ENCODE measurements at regions not wholly inside any gene's neighbourhood (a gene's known extent, or its start where the extent isn't known, plus 50 kb on each side); places are given as distances from the start of the nearest gene placed in this dataset.

- H3K56ac ChIP-seq (ENCODE audit: extremely low read depth, insufficient read depth, low read length), result no peak overlapping the region
- H3K4me3 ChIP-seq (ENCODE audit: insufficient read depth, low read depth, low read length), result no peak overlapping the region
- no peak overlapping the region for H2AFZ ChIP-seq (replicated peaks; ENCODE audit: low read length, poor library complexity)
- no peak overlapping the region for H4K91ac ChIP-seq (ENCODE audit: insufficient read depth, low read depth, low read length)
- no peaks in the 10 kb centered on the region for H3K4me1 ChIP-seq (ENCODE audit: control insufficient read depth, insufficient read depth, low read length)
- H2BK120ac ChIP-seq (ENCODE audit: low read depth, low read length), result no peak overlapping the region
- H3K9ac ChIP-seq (ENCODE audit: low read depth, low read length), result no peak overlapping the region
- no peak overlapping the region for H2BK15ac ChIP-seq (ENCODE audit: low read depth, low read length)
- no peaks in the 10 kb centered on the region for H3K79me1 ChIP-seq (ENCODE audit: low read depth in 1 of 2, low read length in 2 of 2)
- no peak for ATAC-seq (ENCODE audit: low read depth)
- no peaks in the 10 kb centered on the region for H3K36me3 ChIP-seq (ENCODE audit: control insufficient read depth, insufficient read depth, low read length)
- H3K14ac ChIP-seq (replicated peaks; ENCODE audit: low read depth, low read length), result no peak overlapping the region
- no TSS peak for BruUV-seq (replicated peaks)
- no peaks in the 10 kb centered on the region for H3K27me3 ChIP-seq (ENCODE audit: control insufficient read depth, insufficient read depth, low read length)
- H3K23ac ChIP-seq (ENCODE audit: low read depth, low read length), result no peak overlapping the region
- H2AK9ac ChIP-seq (replicated peaks; ENCODE audit: low read depth, low read length, poor library complexity), result no peak overlapping the region
- H3K9me3 ChIP-seq (ENCODE audit: control insufficient read depth, insufficient read depth, low read length), result no peaks in the 10 kb centered on the region; the same call in 1 of the 2 replicates
- no peak overlapping the region for H2AK5ac ChIP-seq (ENCODE audit: low read depth, low read length)
- ChIA-PET POLR2A (ENCODE audit: unreplicated experiment) (no interaction called here), CTCF (interaction anchor here (1.1 kb wide), 1 partner anchor 20 kb away, joined by 3 read pairs; no protein-coding TSS in a partner anchor)
- no peak overlapping the region for H4K8ac ChIP-seq (ENCODE audit: low read depth in 2 of 2, low read length in 2 of 2)
- no peak overlapping the region for H3K4ac ChIP-seq (ENCODE audit: low read depth, low read length)
- no peak overlapping the region for H3K27ac ChIP-seq (ENCODE audit: insufficient read depth, low read length)
- in situ Hi-C loops (cut with MboI; ENCODE audit: low sequenced_read_pairs) (no loop called here), dilution Hi-C loops (cut with HindIII; ENCODE audit: low sequenced_read_pairs, unreplicated experiment) (no loop called here), intact Hi-C loops (cut with micrococcal nuclease) (no loop called here)
- no peak overlapping the region for H2BK20ac ChIP-seq (ENCODE audit: low read depth, low read length)
- DNase-seq, result no peak
- no peaks in the 10 kb centered on the region for H4K20me1 ChIP-seq (ENCODE audit: insufficient read depth, low read length)
- H3K18ac ChIP-seq (ENCODE audit: low read depth, low read length), result no peak overlapping the region
- H2BK5ac ChIP-seq (ENCODE audit: low read depth, low read length, poor library complexity, severe bottlenecking), result no peak overlapping the region
- TF ChIP-seq ELK1 (IDR thresholded peaks at IDR 0.05; ENCODE audit: borderline replicate concordance, low read depth, low read length) (no peak), RCOR1 (IDR thresholded peaks at IDR 0.05; ENCODE audit: insufficient replicate concordance, low read length) (no peak), BHLHE40 (IDR thresholded peaks at IDR 0.05; ENCODE audit: low read depth, low read length) (no peak), MXI1 (IDR thresholded peaks at IDR 0.05; ENCODE audit: borderline replicate concordance, low read depth, low read length) (no peak), NFE2L2 (IDR thresholded peaks at IDR 0.05; ENCODE audit: low read depth, low read length) (no peak), POLR2A (IDR thresholded peaks at IDR 0.05; ENCODE audit: low read depth, low read length) (no peak), RAD21 (IDR thresholded peaks at IDR 0.05; ENCODE audit: low read length) (no peak), CTCF (conservative IDR thresholded peaks at IDR 0.05; ENCODE audit: low read depth, low read length) (no peak)
- no peak overlapping the region for H3K4me2 ChIP-seq (ENCODE audit: low read depth, low read length)
- H3K9me1 ChIP-seq (ENCODE audit: insufficient read depth, low read length), result no peaks in the 10 kb centered on the region
- H4K5ac ChIP-seq (ENCODE audit: low read depth, low read length), result no peak overlapping the region
These were observed 726.4 kb upstream of the SLC35B3 start for GRCh38 chr6:9161731-9162130.
